ENCODE measurements at regions not wholly inside any gene's neighbourhood (a gene's known extent, or its start where the extent isn't known, plus 50 kb on each side); places are given as distances from the start of the nearest gene placed in this dataset.

DNA sequence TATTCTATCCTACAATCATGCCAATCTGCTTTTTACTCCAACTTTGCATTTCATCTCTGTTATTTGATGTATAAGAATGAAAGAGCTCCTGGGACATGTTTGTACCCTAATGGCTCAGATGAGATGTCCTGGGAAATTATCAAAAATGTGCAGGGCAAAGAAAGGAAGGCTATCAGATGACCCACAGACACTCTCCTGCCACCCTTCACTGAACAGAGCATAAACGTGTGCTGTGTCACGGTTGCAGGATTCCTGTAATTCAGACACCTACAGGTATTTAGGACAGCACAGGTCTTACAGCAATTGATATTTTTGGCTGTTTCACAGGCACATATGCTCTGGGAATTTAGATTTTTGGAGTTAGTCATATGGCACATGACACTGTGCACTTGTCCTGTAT is 149.2 kb upstream of the GAS1 start:
- TF ChIP-seq, protein P1, sequence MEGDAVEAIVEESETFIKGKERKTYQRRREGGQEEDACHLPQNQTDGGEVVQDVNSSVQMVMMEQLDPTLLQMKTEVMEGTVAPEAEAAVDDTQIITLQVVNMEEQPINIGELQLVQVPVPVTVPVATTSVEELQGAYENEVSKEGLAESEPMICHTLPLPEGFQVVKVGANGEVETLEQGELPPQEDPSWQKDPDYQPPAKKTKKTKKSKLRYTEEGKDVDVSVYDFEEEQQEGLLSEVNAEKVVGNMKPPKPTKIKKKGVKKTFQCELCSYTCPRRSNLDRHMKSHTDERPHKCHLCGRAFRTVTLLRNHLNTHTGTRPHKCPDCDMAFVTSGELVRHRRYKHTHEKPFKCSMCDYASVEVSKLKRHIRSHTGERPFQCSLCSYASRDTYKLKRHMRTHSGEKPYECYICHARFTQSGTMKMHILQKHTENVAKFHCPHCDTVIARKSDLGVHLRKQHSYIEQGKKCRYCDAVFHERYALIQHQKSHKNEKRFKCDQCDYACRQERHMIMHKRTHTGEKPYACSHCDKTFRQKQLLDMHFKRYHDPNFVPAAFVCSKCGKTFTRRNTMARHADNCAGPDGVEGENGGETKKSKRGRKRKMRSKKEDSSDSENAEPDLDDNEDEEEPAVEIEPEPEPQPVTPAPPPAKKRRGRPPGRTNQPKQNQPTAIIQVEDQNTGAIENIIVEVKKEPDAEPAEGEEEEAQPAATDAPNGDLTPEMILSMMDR (IDR thresholded peaks at IDR 0.05; ENCODE audit: low read depth, low read length) = no peak
- Histone ChIP-seq H3K36me3 (no peaks in the 10 kb centered on the region), H3K4me3 (ENCODE audit: low read depth, low read length) (no peak overlapping the region), H3K9me3 (ENCODE audit: severe bottlenecking) (peaks cover 5% of the 10 kb centered on the region), H3K27me3 (ENCODE audit: insufficient read depth, low read depth, severe bottlenecking) (peaks cover 21% of the 10 kb centered on the region), H3K27ac (no peak overlapping the region)
- DNase-seq = no peak

DNA sequence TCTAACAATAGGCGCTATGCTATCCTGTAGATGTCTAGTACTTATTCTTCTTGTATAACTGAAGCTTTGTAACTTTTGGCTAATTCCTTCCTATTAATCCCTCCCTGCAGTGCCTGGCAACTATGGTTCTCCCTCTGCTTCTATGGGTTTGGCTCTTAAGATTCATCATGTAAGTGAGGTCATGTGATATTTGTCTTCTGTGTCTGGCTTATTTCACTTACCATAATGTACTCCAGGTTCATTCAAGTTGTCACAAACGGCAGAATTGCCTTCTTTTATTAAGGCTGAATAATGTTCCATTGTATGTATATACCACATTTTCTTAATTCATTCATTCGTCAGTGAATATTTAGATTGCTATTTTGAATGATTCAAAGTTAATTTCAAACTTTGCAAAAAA is 149.9 kb upstream of the GAS1 start:
- H3K9me3 ChIP-seq (ENCODE audit: severe bottlenecking) = peaks cover 5% of the 10 kb centered on the region
- no peak for DNase-seq
- H3K4me3 ChIP-seq (ENCODE audit: low read depth, low read length) = no peak overlapping the region
- no peak overlapping the region for H3K27ac ChIP-seq
- H3K36me3 ChIP-seq = no peaks in the 10 kb centered on the region
- TF ChIP-seq, protein P1 (IDR thresholded peaks at IDR 0.05; ENCODE audit: low read depth, low read length) = no peak
- H3K27me3 ChIP-seq (ENCODE audit: insufficient read depth, low read depth, severe bottlenecking) = peaks cover 26% of the 10 kb centered on the region

DNA sequence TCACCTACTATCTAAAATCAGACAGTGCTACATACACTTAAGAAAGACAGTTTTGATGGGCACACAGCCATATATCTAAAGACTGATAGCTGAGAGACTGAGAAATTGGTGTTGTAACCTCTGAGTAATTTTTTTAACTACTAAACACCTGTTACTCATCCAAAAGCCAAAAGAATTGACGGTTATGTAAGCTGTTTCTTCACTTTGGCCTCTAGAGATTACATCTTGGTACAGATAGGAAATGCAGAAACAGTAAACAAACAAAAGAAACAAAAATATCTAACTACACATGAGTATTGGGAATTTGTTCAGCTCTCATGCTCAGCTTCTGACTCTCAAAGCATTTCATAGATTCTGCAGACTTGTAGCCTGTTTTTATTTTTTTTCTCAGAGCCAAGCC is 152.1 kb upstream of the GAS1 start:
- Histone ChIP-seq H3K9me3 (ENCODE audit: severe bottlenecking) (no peaks in the 10 kb centered on the region), H3K36me3 (no peaks in the 10 kb centered on the region), H3K27ac (no peak overlapping the region), H3K27me3 (ENCODE audit: insufficient read depth, low read depth, severe bottlenecking) (peaks cover 36% of the 10 kb centered on the region), H3K4me3 (ENCODE audit: low read depth, low read length) (no peak overlapping the region)
- DNase-seq = no peak
- TF ChIP-seq, protein P1 (IDR thresholded peaks at IDR 0.05; ENCODE audit: low read depth, low read length) = no peak

DNA sequence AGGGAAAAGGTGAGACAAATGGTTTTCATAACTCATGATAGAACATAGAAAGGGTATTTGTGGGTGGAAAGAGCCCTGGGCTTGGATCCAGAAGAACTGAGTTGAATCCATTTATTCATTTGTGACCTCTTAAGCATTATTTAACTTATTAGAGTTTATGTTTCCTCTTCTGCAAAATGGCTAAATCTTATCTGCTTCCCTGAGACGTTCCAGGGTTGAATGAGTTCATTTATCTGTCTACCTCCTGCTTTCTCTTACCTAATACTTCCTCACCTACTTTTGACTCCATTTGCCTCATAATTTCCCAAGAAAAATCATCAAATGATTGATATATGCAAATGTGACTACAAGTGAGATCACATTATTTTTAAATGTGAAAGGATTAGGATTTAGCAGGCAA is 152.7 kb upstream of the GAS1 start:
- Histone ChIP-seq H3K4me3 (ENCODE audit: low read depth, low read length) (no peak overlapping the region), H3K27me3 (ENCODE audit: insufficient read depth, low read depth, severe bottlenecking) (peaks cover 40% of the 10 kb centered on the region), H3K36me3 (no peaks in the 10 kb centered on the region), H3K27ac (no peak overlapping the region), H3K9me3 (ENCODE audit: severe bottlenecking) (no peaks in the 10 kb centered on the region)
- TF ChIP-seq, protein P1 (IDR thresholded peaks at IDR 0.05; ENCODE audit: low read depth, low read length) = no peak
- no peak for DNase-seq

DNA sequence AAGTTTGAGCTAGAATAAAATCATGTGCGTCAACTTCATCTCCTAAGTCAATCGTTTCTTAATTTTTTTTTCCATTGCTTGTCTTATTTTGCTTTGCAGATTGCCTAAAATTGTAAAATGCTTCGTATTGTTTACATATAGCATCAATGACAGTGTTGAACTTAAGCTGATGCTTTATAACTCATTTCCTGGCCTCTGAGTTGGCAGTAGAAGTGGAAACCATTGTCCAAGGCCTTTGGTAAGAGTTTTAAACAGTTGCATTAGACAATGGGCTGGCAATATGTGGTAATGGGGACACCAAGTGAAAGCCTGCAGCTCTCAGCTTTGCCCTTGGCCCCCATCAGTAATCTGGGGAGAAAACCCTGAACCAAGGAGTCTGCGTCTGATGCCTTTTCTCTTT is 154.8 kb upstream of the GAS1 start:
- H3K9me3 ChIP-seq (ENCODE audit: severe bottlenecking) = no peaks in the 10 kb centered on the region

DNA sequence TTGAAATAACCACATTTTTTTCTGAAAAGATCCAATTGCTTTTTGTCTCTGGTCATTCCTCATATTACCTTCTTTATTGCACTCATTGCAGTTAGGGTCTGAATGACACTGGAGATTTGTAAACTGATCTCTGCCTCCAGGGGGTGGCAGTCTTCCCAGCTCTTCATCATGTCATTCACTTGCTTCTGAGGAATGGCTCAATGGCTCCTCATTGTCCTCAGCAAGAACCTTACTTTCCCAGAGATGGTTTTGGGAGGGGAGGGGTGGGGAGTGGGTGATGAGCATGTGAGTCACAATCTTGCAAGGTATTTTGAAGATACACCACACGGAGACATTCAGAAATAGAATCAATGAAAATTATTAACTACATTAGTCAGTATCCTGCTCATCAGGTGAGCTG is 159.8 kb upstream of the GAS1 start:
- TF ChIP-seq, protein P1 (IDR thresholded peaks at IDR 0.05; ENCODE audit: low read depth, low read length) = 0 out of 2 replicates have a peak, but pooled peaks have one; percentile 9
- H3K9me3 ChIP-seq (ENCODE audit: severe bottlenecking) = no peaks in the 10 kb centered on the region
- H3K36me3 ChIP-seq = no peaks in the 10 kb centered on the region
- no peak for DNase-seq
- H3K4me3 ChIP-seq (ENCODE audit: low read depth, low read length) = no peak overlapping the region
- peaks cover 35% of the 10 kb centered on the region for H3K27me3 ChIP-seq (ENCODE audit: insufficient read depth, low read depth, severe bottlenecking)
- no peak overlapping the region for H3K27ac ChIP-seq

More for the DNA sequence above, 154.8 kb upstream of the GAS1 start:
- DNase-seq = no peak
- Histone ChIP-seq H3K36me3 (no peaks in the 10 kb centered on the region), H3K27me3 (ENCODE audit: insufficient read depth, low read depth, severe bottlenecking) (peaks cover 47% of the 10 kb centered on the region), H3K4me3 (ENCODE audit: low read depth, low read length) (no peak overlapping the region), H3K27ac (no peak overlapping the region)
- TF ChIP-seq, protein P1 (IDR thresholded peaks at IDR 0.05; ENCODE audit: low read depth, low read length) = no peak
